ENCODE measurements at regions not wholly inside any gene's neighbourhood (a gene's known extent, or its start where the extent isn't known, plus 50 kb on each side); places are given as distances from the start of the nearest gene placed in this dataset.

DNA sequence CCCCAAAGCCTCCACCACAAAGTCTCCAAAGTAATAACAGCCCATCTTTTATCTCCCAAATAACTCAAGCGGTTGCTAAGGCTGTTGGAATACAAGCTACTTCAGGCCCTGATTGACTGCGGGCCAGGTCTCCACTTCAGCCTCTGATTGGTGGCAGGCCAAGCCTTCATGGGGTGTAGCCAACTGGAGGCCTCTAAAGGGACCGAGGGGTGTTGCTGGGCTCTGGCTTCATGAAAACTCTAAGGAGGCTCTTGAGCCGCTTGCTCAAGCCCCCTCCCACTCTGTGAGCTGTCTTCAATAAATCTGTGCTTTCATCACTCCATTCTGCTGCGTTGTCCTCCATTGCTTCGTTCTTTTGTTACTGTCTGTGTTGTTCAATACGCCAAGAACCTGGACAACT is 487.2 kb downstream of the XYLT1 start:
- TF ChIP-seq, protein P1, sequence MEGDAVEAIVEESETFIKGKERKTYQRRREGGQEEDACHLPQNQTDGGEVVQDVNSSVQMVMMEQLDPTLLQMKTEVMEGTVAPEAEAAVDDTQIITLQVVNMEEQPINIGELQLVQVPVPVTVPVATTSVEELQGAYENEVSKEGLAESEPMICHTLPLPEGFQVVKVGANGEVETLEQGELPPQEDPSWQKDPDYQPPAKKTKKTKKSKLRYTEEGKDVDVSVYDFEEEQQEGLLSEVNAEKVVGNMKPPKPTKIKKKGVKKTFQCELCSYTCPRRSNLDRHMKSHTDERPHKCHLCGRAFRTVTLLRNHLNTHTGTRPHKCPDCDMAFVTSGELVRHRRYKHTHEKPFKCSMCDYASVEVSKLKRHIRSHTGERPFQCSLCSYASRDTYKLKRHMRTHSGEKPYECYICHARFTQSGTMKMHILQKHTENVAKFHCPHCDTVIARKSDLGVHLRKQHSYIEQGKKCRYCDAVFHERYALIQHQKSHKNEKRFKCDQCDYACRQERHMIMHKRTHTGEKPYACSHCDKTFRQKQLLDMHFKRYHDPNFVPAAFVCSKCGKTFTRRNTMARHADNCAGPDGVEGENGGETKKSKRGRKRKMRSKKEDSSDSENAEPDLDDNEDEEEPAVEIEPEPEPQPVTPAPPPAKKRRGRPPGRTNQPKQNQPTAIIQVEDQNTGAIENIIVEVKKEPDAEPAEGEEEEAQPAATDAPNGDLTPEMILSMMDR (conservative IDR thresholded peaks at IDR 0.05; ENCODE audit: low read depth, low read length): no peak
- TF ChIP-seq SMC3 (IDR thresholded peaks at IDR 0.05; ENCODE audit: low read depth, low read length) (no peak), POLR2A (IDR thresholded peaks at IDR 0.05; ENCODE audit: low read depth, low read length) (no peak), CEBPB (IDR thresholded peaks at IDR 0.05; ENCODE audit: low read depth, low read length) (no peak)
- TF ChIP-seq, protein P2, sequence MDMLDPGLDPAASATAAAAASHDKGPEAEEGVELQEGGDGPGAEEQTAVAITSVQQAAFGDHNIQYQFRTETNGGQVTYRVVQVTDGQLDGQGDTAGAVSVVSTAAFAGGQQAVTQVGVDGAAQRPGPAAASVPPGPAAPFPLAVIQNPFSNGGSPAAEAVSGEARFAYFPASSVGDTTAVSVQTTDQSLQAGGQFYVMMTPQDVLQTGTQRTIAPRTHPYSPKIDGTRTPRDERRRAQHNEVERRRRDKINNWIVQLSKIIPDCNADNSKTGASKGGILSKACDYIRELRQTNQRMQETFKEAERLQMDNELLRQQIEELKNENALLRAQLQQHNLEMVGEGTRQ (IDR thresholded peaks at IDR 0.05; ENCODE audit: low read depth, low read length): no peak
